G401 (cell line): ENCODE measurements at regions not wholly inside any gene's neighbourhood (a gene's known extent, or its start where the extent isn't known, plus 50 kb on each side); places are given as distances from the start of the nearest gene placed in this dataset.

Source experiments
- DNase-seq: peaks from one replicate; pipeline ENCODE4 v3.0.0-alpha.2; 2015; ENCODE audit warnings: low spot score
- in situ Hi-C: cut with HindIII; loops from 2 replicates; pipeline ENCODE4 v1.10.0; 2016; ENCODE audit warnings: low sequenced_read_pairs, mixed read lengths

DNA sequence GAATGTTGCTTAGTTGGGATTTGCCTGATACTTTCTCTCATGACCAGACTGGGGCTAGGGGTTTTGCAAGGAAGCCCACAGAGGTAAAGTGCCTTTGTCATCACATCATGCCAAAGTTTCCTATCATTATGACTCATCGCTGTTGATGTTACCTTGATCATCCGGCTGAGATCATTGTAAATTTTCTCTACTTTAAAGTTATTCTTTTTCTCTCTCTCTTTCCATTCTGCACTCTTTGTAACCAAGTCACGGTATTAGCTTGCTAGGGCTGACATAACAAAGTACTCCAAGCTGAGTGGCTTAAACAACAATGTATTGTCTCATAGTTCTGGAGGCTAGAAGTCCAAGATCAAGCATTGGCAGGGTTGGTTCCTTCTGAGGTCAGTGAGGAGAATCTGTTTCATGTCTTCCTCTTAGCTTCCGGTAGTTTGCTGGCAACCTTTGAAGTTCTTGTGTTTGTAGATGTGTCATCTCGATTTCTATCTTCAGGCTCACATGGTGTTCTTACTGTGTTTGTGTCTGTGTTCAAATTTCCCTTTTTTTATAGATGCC is 113.0 kb downstream of the DTHD1 start:
- in situ Hi-C loops = no loop called here
- DNase-seq = no peak

- DNase-seq = no peak
- in situ Hi-C loops = no loop called here
These were observed 118.4 kb downstream of the DTHD1 start for GRCh38 chr4:36399762-36400353.

GRCh38 chr4:36402008-36402758 is 120.8 kb downstream of the DTHD1 start:
- in situ Hi-C loops = no loop called here
- no peak for DNase-seq

GRCh38 chr4:36411338-36411737 is 129.9 kb downstream of the DTHD1 start:
- in situ Hi-C loops = no loop called here
- DNase-seq = no peak

DNA sequence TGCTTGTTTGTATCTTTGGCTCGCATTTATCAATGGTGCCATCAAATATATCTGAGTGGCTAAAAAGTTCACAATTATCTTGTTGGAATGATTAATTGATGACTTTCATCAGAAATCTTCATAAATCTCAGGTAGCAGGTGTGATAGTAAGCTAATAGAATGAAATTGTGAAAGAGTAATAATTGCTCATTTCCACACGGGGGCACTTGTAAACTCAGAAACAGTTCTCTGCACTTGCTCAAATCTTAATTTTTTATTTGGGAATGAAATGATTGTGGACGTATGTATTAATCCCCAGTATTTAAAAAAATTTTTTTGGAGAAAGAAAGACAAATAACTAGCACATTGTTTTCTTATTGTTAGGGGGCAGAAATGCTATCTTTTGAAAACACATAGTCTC is 132.8 kb downstream of the DTHD1 start:
- in situ Hi-C loops = no loop called here
- DNase-seq = peak; percentile 12

DNA sequence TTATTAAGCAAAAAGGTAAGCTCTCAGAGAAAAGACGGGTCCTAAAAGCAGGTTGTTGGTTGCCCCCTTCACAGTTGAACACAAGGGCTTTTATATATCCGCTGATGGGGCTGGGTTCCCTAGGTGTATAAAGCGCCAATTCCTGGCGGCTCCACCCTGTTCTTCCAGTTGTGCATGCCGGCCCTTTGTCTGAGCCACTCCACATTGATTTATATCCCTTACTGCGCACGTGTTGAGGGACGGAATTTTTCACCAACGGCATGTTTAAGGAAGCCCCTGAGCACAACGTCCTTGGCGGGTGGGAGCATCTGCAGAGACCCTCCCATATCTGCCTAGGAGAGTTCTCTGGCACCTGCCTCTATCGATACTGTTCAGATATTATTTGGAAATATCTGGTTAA is 135.7 kb downstream of the DTHD1 start:
- in situ Hi-C loops = no loop called here
- DNase-seq = no peak

GRCh38 chr4:36420111-36420679 is 138.8 kb downstream of the DTHD1 start:
- no peak for DNase-seq
- in situ Hi-C loops = no loop called here

- DNase-seq = no peak
- in situ Hi-C loops = no loop called here
These were observed 141.2 kb downstream of the DTHD1 start for GRCh38 chr4:36422607-36423006.

DNA sequence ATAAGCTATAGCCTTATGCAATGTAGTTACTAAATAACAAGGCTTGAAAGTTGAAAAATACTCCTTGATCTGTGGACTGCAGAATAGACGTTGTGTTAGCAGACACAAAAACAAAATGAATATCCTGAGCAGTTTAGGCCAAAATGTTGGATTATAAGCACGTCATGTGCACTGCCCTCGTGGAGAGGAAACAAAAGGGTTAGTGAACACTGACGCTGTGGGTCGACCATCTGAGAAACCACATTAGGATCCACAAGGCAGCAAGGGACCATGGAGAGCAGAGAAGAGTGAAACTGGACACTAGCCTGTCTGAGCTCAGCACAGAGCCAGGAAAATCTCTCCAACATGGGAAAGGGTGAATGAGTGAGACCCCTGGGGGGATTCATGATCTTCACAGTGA is 145.3 kb downstream of the DTHD1 start:
- no peak for DNase-seq
- in situ Hi-C loops = no loop called here

DNA sequence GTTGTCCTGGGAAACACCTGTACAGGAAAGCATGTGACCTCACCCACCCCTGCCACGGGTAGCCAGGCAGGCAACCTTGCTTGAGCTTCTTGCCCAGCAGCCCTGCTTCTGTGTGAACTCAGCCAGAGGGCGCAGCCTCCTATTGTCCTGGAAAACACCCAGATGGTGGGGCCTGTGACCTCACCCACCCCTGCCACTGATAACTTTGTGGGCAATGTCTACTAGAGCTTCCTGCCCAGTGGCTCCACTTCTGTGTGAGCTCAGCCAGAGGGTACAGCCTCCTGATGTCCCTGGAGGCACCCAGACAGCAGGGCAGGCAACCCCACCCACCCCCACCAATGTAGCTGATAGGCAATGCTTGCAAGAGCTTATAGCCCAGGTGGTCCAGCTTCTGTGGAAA is 146.3 kb downstream of the DTHD1 start:
- no peak for DNase-seq
- in situ Hi-C loops = no loop called here

- in situ Hi-C loops = no loop called here
- DNase-seq = no peak
These were observed 151.2 kb downstream of the DTHD1 start for GRCh38 chr4:36432586-36432985.

DNA sequence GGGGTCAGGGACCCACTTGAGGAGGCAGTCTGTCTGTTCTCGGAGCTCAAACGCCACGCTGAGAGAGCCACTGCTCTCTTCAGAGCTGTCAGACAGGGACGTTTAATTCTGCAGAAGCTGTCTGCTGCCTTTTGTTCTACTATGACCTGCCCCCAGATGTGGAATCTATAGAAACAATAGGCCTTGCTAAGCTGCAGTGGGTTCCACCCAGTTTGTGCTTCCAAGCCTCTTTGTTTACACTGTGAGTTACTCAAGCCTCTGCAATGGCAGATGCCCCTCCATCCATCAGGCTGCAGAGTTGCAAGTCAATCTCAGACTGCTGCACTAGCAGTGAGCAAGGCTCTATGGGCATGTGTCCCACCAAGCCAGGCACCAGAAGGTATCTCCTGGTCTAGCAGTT is 158.1 kb downstream of the DTHD1 start:
- DNase-seq = no peak
- in situ Hi-C loops = no loop called here

DNA sequence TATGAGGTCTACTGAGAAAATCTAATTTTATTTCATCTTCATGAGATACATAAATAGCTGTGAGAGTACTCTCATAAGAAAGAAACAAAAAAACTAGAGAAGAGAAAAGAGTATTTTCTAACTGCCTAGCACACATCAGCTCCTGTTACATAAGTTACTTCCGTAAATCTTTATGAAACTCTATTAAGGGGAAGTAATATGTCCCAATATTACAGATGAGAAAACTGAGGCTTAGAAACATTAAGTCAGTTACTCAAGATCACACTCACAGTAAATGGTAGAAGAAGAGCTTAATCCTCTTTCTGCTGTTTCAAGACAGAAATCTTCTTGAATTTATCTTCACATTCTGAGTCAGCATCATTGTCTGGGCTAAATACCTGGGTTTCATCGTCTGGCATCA is 164.1 kb downstream of the DTHD1 start:
- in situ Hi-C loops = no loop called here
- no peak for DNase-seq

GRCh38 chr4:36446275-36446674 is 164.9 kb downstream of the DTHD1 start:
- in situ Hi-C loops = no loop called here
- DNase-seq = no peak

DNA sequence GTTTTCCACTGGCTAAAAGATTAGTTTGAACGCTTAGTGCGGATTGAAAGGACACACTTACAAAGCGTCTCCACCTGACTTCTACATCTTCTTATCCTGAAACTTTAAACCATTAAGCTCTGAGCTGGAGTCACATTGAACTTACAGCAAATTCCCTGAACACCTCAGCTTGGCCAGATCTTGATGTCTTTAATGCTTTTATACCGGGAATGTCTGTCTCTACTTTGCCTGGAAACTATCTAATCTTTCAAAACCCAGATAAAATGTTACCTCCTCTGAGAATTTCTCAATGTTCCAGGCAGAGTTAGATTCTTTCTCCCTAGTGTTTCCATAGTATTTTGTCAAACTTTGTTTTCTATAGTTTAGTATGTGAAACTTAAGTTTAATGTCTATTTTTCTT is 179.9 kb downstream of the DTHD1 start:
- DNase-seq = no peak
- in situ Hi-C loops = no loop called here

GRCh38 chr4:36467670-36468069 is 186.3 kb downstream of the DTHD1 start:
- in situ Hi-C loops = no loop called here
- no peak for DNase-seq

DNA sequence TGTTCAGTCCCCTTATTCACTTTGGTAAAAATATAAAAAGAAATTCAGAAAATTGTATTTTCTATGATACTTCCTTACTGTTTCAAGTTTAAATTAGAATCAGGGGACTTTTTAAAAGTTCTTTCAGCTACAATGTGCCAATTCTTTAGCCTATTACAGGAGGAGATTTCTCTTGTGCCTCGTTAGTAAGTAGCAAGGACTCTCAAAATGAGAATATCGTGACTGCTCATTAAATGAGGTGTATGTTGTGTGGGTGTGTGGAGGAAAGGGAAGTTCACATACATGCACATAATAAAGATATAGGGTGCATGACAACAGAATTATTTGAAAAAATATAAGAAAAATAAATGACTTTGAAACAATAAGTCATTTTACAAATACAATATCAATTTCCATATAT is 190.5 kb downstream of the DTHD1 start:
- in situ Hi-C loops = no loop called here
- DNase-seq = no peak

GRCh38 chr4:36476135-36476534 is 194.7 kb downstream of the DTHD1 start:
- DNase-seq = no peak
- in situ Hi-C loops = no loop called here

DNA sequence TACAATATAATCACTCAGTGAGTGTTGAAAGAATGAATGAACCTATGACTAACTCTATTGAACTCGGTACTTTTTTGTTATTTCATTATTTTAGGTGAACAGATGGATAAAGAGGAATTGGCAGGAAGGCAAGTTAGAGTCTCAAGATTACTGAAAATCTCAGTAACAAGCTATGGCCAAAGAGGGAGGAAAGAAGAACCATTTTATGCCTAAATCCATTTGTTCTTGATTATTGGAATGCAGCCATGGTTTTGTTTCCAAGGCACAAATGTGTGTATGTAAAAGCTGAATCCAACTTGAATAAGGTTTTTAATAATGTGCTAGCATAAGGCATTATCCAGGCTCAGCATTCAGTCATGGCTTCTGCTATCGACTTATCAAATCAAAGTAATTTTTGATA is 196.4 kb downstream of the DTHD1 start:
- in situ Hi-C loops = no loop called here

GRCh38 chr4:36485885-36486284 is 204.5 kb downstream of the DTHD1 start:
- in situ Hi-C loops = no loop called here
- DNase-seq = no peak

More for the DNA sequence above, 196.4 kb downstream of the DTHD1 start:
- peak; percentile 3 for DNase-seq

DNA sequence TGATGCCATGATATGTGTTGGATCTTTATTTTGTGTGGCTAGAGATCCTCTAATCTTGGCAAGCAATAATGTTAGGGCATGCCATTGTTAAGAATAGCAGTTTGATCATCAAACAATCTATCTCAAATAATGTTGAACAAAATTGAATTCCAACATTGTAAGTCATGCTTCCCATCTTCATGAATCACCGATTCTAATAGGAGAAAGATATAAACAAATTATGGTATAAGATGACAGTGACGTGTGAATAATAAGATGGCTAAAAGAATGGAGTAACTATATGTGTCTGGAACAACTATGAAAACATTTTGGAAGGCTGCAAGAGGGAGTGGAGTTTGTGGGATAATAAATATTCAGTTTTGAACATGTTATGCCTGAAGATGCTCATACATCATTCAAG is 208.4 kb downstream of the DTHD1 start:
- in situ Hi-C loops = no loop called here
- no peak for DNase-seq
